Ishikawa (cell line): ENCODE measurements at regions not wholly inside any gene's neighbourhood (a gene's known extent, or its start where the extent isn't known, plus 50 kb on each side); places are given as distances from the start of the nearest gene placed in this dataset.

Experiments
- CEBPB ChIP-seq: IDR thresholded peaks from 2 replicates; pipeline ENCODE4 v1.6.1; 2012
- CREB1 ChIP-seq: IDR thresholded peaks from 2 replicates; pipeline ENCODE4 v1.6.1; 2012; ENCODE audit warnings: low read depth
- EGR1 ChIP-seq: IDR thresholded peaks from 2 replicates; pipeline ENCODE4 v1.6.1; 2012
- EP300 ChIP-seq: IDR thresholded peaks from 2 replicates; pipeline ENCODE4 v1.6.1; 2012; ENCODE audit warnings: borderline replicate concordance
- FOXM1 ChIP-seq: IDR thresholded peaks from 2 replicates; pipeline ENCODE4 v1.6.1; 2012; ENCODE audit warnings: low read depth, borderline replicate concordance
- MAX ChIP-seq: IDR thresholded peaks from 2 replicates; pipeline ENCODE4 v1.6.1; 2012
- NFIC ChIP-seq: IDR thresholded peaks from 2 replicates; pipeline ENCODE4 v1.6.1; 2012
- RAD21 ChIP-seq: IDR thresholded peaks from 2 replicates; pipeline ENCODE4 v1.6.1; 2012; ENCODE audit warnings: low read depth
- REST ChIP-seq: IDR thresholded peaks from 2 replicates; pipeline ENCODE4 v1.6.1; 2012; ENCODE audit warnings: low read depth, mild to moderate bottlenecking
- TAF1 ChIP-seq: IDR thresholded peaks from 2 replicates; pipeline ENCODE4 v1.6.1; 2012; ENCODE audit warnings: low read depth, mild to moderate bottlenecking
- TCF12 ChIP-seq: IDR thresholded peaks from 2 replicates; pipeline ENCODE4 v1.6.1; 2012; ENCODE audit warnings: low read depth
- TEAD4 ChIP-seq: IDR thresholded peaks from 2 replicates; pipeline ENCODE4 v1.6.1; 2012
- USF1 ChIP-seq: IDR thresholded peaks from 2 replicates; pipeline ENCODE4 v1.6.1; 2012
- YY1 ChIP-seq: IDR thresholded peaks from 2 replicates; pipeline ENCODE4 v1.6.1; 2012; ENCODE audit warnings: low read depth
- ZBTB7A ChIP-seq: IDR thresholded peaks from 2 replicates; pipeline ENCODE4 v1.6.1; 2012; ENCODE audit warnings: low read depth

GRCh38 chr7:98711945-98712344 lies 94.9 kb downstream of the NPTX2 start:
- TF ChIP-seq TAF1 (no peak), EGR1 (no peak), YY1 (no peak), TEAD4 (no peak), EP300 (no peak), USF1 (no peak), CREB1 (no peak), RAD21 (no peak), REST (no peak), FOXM1 (no peak), TCF12 (no peak), CEBPB (no peak), NFIC (no peak), MAX (no peak)

GRCh38 chr7:98713165-98713810 lies 96.2 kb downstream of the NPTX2 start:
- TF ChIP-seq ZBTB7A: no peak
- TF ChIP-seq YY1: no peak

GRCh38 chr7:98719396-98719795 lies 102.3 kb downstream of the NPTX2 start:
- TF ChIP-seq RAD21 (no peak), NFIC (no peak)

GRCh38 chr7:98722402-98722801 lies 105.3 kb downstream of the NPTX2 start:
- no peak for TF ChIP-seq REST
- no peak for TF ChIP-seq FOXM1
- TF ChIP-seq YY1: no peak

- TF ChIP-seq FOXM1: no peak
These were observed 107.5 kb downstream of the NPTX2 start for GRCh38 chr7:98724591-98724990.

- no peak for TF ChIP-seq YY1
- no peak for TF ChIP-seq USF1
- no peak for TF ChIP-seq NFIC
- TF ChIP-seq TCF12: no peak
- no peak for TF ChIP-seq REST
- no peak for TF ChIP-seq EGR1
- TF ChIP-seq CREB1: no peak
- TF ChIP-seq ZBTB7A: no peak
- TF ChIP-seq TAF1: no peak
- no peak for TF ChIP-seq TEAD4
- no peak for TF ChIP-seq FOXM1
- no peak for TF ChIP-seq RAD21
- no peak for TF ChIP-seq EP300
These were observed 110.1 kb downstream of the NPTX2 start for GRCh38 chr7:98727146-98727709.
